Body of pancreas (tissue), 4 donors: ENCODE measurements at regions not wholly inside any gene's neighbourhood (a gene's known extent, or its start where the extent isn't known, plus 50 kb on each side); places are given as distances from the start of the nearest gene placed in this dataset.

Experiments used
- ATAC-seq: fragments of 150-250 bp; one replicate; pipeline ENCODE4 v1.9.1; 2016
- DNase-seq, 4 donors: peaks; one replicate each; pipeline ENCODE4 v3.0.0-alpha.2; 2019
- H3K27ac ChIP-seq, 4 donors: fragments of 200-600 bp; sonication (generic); 1 replicate in 3 of 4; 2 replicates in 1 of 4; pipeline versions ENCODE4 v1.5.1 to v1.6.1; 2016 to 2019; ENCODE audit warnings: mild to moderate bottlenecking in 1 of 4, mixed read lengths in 1 of 4, moderate library complexity in 1 of 4
- H3K27me3 ChIP-seq, 2 donors: fragments of 200-600 bp; sonication (generic); one replicate each; pipeline ENCODE4 v1.6.0; 2016; ENCODE audit warnings: mild to moderate bottlenecking in 1 of 2
- H3K36me3 ChIP-seq, 2 donors: fragments of 200-600 bp; sonication (generic); replicated peaks in 1 of 2; 2 replicates each; pipeline ENCODE4 v1.5.1; 2016; ENCODE audit warnings: low read depth in 2 of 2; ENCODE audit not compliant: insufficient read depth in 1 of 2
- H3K4me1 ChIP-seq: fragments of 200-600 bp; sonication (generic); one replicate; pipeline ENCODE4 v1.6.0; 2016
- H3K4me3 ChIP-seq, 2 donors: fragments of 200-600 bp; sonication (generic); 1 replicate in 1 of 2; 2 replicates in 1 of 2; pipeline ENCODE4 v1.5.1; 2016 to 2019
- H3K9me3 ChIP-seq, 3 donors: fragments of 200-600 bp; sonication (generic); 1 replicate in 2 of 3; 2 replicates in 1 of 3; pipeline ENCODE4 v1.5.1; 2016
- POLR2A ChIP-seq, 3 donors: fragments of 450-650 bp; IDR thresholded peaks; one replicate each; pipeline ENCODE4 v1.6.1; 2016; ENCODE audit warnings: antibody characterized with exemption in 3 of 3, mild to moderate bottlenecking in 2 of 3
- WGBS, 2 donors: methylation state at CpG; one replicate each; pipeline ENCODE4 v1.1.5; 2017; 5-methylcytosine and 5-hydroxymethylcytosine counted together
- intact Hi-C: fragments of 100-400 bp; cut with DNase I; formaldehyde crosslinking; loops from one replicate; pipeline ENCODE4 v1.15.1; 2023
- TF ChIP-seq, protein P1 (sequence below), 7 experiments: fragments of 450-650 bp in 4 of 7; fragments of 200-600 bp in 3 of 7; sonication (generic) in 3 of 7; IDR thresholded peaks; one replicate each; pipeline ENCODE4 v1.5.1; 2016 to 2019; ENCODE audit warnings: antibody characterized with exemption in 7 of 7

DNA sequence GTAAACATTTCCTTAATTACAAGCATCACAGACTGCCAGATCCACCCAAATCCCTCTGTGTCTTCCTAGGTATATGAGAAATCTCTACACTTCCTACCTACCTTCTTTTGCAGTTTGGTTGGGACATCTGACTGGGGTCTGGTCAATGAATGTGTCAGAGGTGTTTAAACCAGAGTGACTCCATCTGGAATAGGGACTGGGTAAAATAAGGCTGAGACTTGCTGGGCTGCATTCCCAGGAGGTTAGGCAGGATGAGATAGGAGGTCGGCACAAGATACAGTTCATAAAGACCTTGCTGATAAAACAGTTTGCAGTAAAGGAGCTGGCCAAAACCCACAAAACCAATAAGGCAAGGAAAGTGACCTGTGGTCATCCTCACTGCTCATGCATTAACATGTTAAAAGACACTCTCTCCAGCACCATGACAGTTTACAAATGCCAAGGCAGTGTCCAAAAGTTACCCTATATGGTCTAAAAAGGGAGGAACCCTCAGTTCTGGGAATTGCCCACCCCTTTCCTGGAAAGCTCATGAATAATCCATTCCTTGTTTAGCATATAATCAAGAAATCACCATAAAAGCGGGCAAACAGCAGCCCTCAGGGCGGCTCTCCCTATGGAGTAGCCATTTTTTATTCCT lies 87.4 kb upstream of the BACE2 start:
- no peaks in the 10 kb centered on the region for H3K27me3 ChIP-seq
- DNase-seq = no peak
- no peaks in the 10 kb centered on the region for H3K9me3 ChIP-seq
- H3K4me3 ChIP-seq = no peak overlapping the region
- ATAC-seq = no peak
- TF ChIP-seq, protein P1, sequence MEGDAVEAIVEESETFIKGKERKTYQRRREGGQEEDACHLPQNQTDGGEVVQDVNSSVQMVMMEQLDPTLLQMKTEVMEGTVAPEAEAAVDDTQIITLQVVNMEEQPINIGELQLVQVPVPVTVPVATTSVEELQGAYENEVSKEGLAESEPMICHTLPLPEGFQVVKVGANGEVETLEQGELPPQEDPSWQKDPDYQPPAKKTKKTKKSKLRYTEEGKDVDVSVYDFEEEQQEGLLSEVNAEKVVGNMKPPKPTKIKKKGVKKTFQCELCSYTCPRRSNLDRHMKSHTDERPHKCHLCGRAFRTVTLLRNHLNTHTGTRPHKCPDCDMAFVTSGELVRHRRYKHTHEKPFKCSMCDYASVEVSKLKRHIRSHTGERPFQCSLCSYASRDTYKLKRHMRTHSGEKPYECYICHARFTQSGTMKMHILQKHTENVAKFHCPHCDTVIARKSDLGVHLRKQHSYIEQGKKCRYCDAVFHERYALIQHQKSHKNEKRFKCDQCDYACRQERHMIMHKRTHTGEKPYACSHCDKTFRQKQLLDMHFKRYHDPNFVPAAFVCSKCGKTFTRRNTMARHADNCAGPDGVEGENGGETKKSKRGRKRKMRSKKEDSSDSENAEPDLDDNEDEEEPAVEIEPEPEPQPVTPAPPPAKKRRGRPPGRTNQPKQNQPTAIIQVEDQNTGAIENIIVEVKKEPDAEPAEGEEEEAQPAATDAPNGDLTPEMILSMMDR (IDR thresholded peaks at IDR 0.05) = no peak
- no peak for TF ChIP-seq POLR2A (IDR thresholded peaks at IDR 0.05)
- WGBS, 2 donors = 54 to 62% methylated on average over 3 of the region's 3 CpGs
- H3K4me1 ChIP-seq = no peaks in the 10 kb centered on the region
- no peak overlapping the region for H3K27ac ChIP-seq
- intact Hi-C loops = no loop called here
- H3K36me3 ChIP-seq = no peaks in the 10 kb centered on the region

DNA sequence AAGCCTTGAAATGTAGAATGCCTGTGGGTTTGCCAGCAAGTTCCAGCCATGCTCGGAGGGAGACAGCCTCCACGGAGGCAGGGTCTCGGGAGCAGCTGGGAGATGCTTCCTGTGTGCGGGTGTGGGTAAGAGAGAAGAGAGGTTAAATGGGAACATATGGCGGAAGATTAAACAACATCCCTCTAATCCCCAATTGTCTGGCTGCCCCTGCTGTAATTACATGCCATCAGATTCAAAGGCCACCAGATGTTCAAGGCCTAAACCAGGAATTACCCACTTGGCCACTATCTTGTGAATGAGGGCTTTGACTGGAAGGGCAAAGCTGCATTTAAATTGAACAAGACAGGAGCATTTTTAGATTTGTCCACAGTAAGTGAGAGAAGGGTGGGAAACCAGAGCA lies 81.4 kb upstream of the BACE2 start:
- DNase-seq (no peak), ATAC-seq (no peak)
- Histone ChIP-seq H3K27me3 (no peaks in the 10 kb centered on the region), H3K36me3 (no peaks in the 10 kb centered on the region), H3K27ac (no peak overlapping the region), H3K4me3 (no peak overlapping the region), H3K9me3 (no peaks in the 10 kb centered on the region), H3K4me1 (no peaks in the 10 kb centered on the region)
- intact Hi-C loops = no loop called here
- no peak for TF ChIP-seq POLR2A (IDR thresholded peaks at IDR 0.05)
- TF ChIP-seq, protein P1 (IDR thresholded peaks at IDR 0.05) = no peak
- 93 to 94% methylated on average over 5 of the region's 5 CpGs for WGBS, 2 donors

DNA sequence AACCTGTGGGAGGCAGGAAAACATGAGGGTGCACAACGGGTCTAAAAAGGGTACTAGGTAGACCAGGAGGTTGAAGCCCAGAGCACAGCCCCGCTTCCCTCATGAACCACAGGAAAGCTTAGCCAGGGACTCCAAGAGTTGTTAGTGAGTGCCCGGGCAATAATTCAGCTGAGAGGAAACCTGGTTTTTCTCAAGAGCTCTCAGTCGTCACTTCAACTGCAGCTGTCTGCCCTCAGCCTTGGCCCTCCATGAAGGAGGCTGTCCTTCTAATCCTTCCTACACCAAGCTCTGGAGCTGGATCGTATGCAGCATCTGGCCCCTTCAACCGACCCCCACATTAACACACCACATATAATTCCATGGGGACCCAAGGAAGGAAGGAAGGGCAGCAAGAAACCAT lies 77.0 kb upstream of the BACE2 start:
- no peaks in the 10 kb centered on the region for H3K9me3 ChIP-seq
- H3K36me3 ChIP-seq = no peaks in the 10 kb centered on the region
- H3K4me1 ChIP-seq = no peaks in the 10 kb centered on the region
- DNase-seq (no peak), ATAC-seq (no peak)
- intact Hi-C loops = no loop called here
- TF ChIP-seq, protein P1 (IDR thresholded peaks at IDR 0.05) = no peak
- no peak overlapping the region for H3K4me3 ChIP-seq
- no peak overlapping the region for H3K27ac ChIP-seq
- WGBS, 2 donors = 65 to 69% methylated on average over 6 of the region's 6 CpGs
- no peaks in the 10 kb centered on the region for H3K27me3 ChIP-seq

DNA sequence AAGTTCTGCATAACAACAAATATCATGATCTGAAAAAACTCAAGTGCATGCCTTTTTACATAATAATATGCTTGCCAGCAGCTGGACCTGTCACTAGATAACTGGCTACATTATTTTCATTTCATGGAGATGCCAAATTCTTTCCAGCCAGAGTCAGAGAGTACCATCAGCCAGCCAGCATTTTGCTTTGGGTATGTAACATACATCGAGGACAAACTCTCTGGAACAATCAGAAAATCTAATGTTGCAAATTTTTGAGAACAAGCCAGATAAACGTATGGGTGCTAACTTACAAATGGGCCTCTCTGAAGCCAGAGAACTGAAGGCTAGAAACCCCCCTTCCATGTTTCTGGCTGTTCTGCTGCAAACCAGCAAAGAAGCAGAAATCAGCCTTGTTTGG lies 76.3 kb upstream of the BACE2 start:
- Histone ChIP-seq H3K4me3 (no peak overlapping the region), H3K27me3 (no peaks in the 10 kb centered on the region), H3K27ac (no peak overlapping the region), H3K9me3 (no peaks in the 10 kb centered on the region), H3K4me1 (no peaks in the 10 kb centered on the region), H3K36me3 (no peaks in the 10 kb centered on the region)
- no peak for TF ChIP-seq POLR2A (IDR thresholded peaks at IDR 0.05)
- TF ChIP-seq, protein P1 (IDR thresholded peaks at IDR 0.05) = no peak
- ATAC-seq (no peak), DNase-seq (no peak)
- WGBS, 2 donors = 64 to 67% methylated on average over 2 of the region's 2 CpGs
- intact Hi-C loops = no loop called here

DNA sequence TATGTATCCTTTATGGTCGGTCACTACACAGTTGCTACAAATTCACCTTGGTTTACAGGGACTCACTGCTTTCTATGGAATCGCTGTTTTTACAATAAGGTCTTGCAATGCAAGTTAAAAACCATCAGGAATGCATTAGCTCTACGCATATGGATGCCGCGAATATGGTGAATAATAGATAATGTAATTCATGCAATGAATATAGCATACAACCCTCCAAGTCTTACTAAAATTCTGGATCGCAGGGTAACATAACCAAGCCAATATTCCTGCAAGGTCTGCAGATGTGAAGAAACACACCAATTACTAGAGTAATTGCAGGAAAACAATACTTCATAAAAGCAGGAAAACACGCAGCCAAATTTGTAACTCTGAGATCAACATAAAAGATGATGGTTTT lies 75.6 kb upstream of the BACE2 start:
- intact Hi-C loops = no loop called here
- DNase-seq = no peak
- Histone ChIP-seq H3K4me3 (no peak overlapping the region), H3K36me3 (no peaks in the 10 kb centered on the region), H3K9me3 (no peaks in the 10 kb centered on the region), H3K27ac (no peak overlapping the region), H3K27me3 (no peaks in the 10 kb centered on the region), H3K4me1 (no peaks in the 10 kb centered on the region)
- 83 to 84% methylated on average over 7 of the region's 7 CpGs for WGBS, 2 donors
- no peak for ATAC-seq
- TF ChIP-seq POLR2A (IDR thresholded peaks at IDR 0.05) = no peak
- TF ChIP-seq, protein P1 (IDR thresholded peaks at IDR 0.05) = no peak
